NT2/D1 (cell line): ENCODE measurements at regions not wholly inside any gene's neighbourhood (a gene's known extent, or its start where the extent isn't known, plus 50 kb on each side); places are given as distances from the start of the nearest gene placed in this dataset.

Experiments used
- DNase-seq: peaks from one replicate; pipeline ENCODE4 v3.0.0-alpha.2; 2011; ENCODE audit warnings: low read depth, low spot score
- H3K27me3 ChIP-seq: 2 replicates; pipeline ENCODE4 v1.6.0; 2011; ENCODE audit warnings: mild to moderate bottlenecking; ENCODE audit not compliant: insufficient read length, insufficient read depth
- H3K36me3 ChIP-seq: 2 replicates; pipeline ENCODE4 v1.6.1; 2011; ENCODE audit warnings: mild to moderate bottlenecking, low read length, mixed read lengths; ENCODE audit not compliant: insufficient read depth, insufficient read length
- H3K4me1 ChIP-seq: 2 replicates; pipeline ENCODE4 v1.5.1; 2011; ENCODE audit not compliant: insufficient read depth, insufficient read length
- H3K4me3 ChIP-seq: 2 replicates; pipeline ENCODE4 v1.5.1; 2011; ENCODE audit warnings: low read depth; ENCODE audit not compliant: insufficient read length
- H3K9ac ChIP-seq: 2 replicates; pipeline ENCODE4 v1.6.0; 2011; ENCODE audit warnings: low read depth; ENCODE audit not compliant: insufficient read length
- H3K9me3 ChIP-seq: 2 replicates; pipeline ENCODE4 v1.5.1; 2011; ENCODE audit warnings: mild to moderate bottlenecking, low read length; ENCODE audit not compliant: insufficient read depth
- SUZ12 ChIP-seq: IDR thresholded peaks from 2 replicates; pipeline ENCODE4 v1.6.1; 2011; ENCODE audit not compliant: insufficient read length, insufficient read depth; ENCODE audit errors: extremely low read depth
- YY1 ChIP-seq: IDR thresholded peaks from 2 replicates; pipeline ENCODE4 v1.6.1; 2011; ENCODE audit not compliant: insufficient read length, insufficient read depth
- ZNF274 ChIP-seq: IDR thresholded peaks from 2 replicates; pipeline ENCODE4 v1.6.1; 2011; ENCODE audit warnings: mild to moderate bottlenecking, low read depth, low read length

DNA sequence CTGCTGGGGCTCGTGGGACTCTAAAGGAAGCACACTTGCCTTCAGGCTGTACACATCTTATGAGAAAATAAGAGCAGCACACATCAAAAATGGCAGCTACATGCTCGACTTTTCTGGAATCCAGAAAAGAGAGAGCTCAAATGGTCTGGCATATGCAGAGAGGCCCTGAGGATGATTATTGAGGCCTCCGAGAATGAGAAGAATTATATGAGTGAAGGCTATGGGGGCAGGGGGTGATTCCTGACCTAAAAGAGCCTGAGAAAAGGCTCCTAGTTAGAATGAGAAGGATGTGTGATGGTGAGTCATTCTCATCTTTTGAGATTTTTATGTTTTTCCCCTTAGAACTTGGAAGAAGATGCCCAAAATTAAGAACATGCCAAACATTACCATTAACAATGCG is 97.1 kb downstream of the HSPH1 start:
- Histone ChIP-seq H3K4me1 (no peaks in the 10 kb centered on the region), H3K4me3 (no peak overlapping the region), H3K27me3 (no peaks in the 10 kb centered on the region), H3K9me3 (no peaks in the 10 kb centered on the region), H3K36me3 (no peaks in the 10 kb centered on the region), H3K9ac (no peak overlapping the region)
- no peak for DNase-seq
- TF ChIP-seq SUZ12 (no peak), ZNF274 (no peak), YY1 (no peak)

DNA sequence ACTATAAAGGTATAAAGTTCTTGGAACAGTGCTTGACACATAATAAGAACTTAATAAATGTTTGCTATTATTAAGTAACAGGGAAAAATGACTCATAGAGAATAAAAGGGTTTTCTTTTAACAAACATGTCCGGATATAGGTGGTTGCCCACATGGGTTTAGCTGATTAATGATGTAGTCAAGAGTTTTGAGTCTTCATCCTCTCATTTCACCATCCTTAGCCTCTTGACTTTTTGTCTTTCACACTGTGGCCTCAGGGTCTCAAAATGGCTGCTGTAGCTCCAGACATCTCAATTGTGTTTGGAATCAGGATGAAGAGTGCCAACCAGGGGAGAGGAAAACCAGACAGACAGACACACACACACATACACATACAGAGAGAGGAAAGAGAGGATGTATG is 97.9 kb downstream of the HSPH1 start:
- Histone ChIP-seq H3K27me3 (no peaks in the 10 kb centered on the region), H3K36me3 (no peaks in the 10 kb centered on the region), H3K4me3 (no peak overlapping the region), H3K4me1 (no peaks in the 10 kb centered on the region), H3K9ac (no peak overlapping the region), H3K9me3 (no peaks in the 10 kb centered on the region)
- DNase-seq = no peak
- TF ChIP-seq ZNF274 (no peak), SUZ12 (no peak), YY1 (no peak)

DNA sequence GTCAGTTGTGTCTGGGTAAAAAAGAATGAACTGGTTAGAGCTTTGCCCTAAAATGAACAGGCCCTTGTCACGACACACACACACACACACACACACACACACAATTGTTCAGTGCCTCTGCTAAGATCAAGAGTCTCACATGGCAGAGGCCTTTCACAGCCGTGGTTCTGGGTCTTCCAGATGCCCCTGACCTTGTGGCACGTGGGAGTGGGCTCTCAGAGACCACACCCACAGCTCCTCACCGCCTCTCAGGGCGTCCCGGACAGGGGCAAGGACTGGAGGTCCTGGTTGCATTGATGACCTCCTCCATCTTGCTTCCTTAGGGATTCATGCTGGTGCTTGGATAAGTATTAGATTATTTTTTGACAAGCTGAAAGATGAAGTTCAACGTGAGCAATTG is 101.0 kb downstream of the HSPH1 start:
- no peak overlapping the region for H3K4me3 ChIP-seq
- TF ChIP-seq SUZ12 (no peak), YY1 (no peak), ZNF274 (no peak)

GRCh38 chr13:31060220-31060619 is 101.5 kb downstream of the HSPH1 start:
- DNase-seq = no peak
- Histone ChIP-seq H3K36me3 (no peaks in the 10 kb centered on the region), H3K27me3 (no peaks in the 10 kb centered on the region), H3K4me1 (no peaks in the 10 kb centered on the region), H3K4me3 (no peak overlapping the region), H3K9me3 (no peaks in the 10 kb centered on the region), H3K9ac (no peak overlapping the region)
- TF ChIP-seq YY1 = no peak
- TF ChIP-seq ZNF274 = no peak
- TF ChIP-seq SUZ12 = no peak

More for the DNA sequence above, 101.0 kb downstream of the HSPH1 start:
- Histone ChIP-seq H3K36me3 (no peaks in the 10 kb centered on the region), H3K9ac (no peak overlapping the region), H3K27me3 (no peaks in the 10 kb centered on the region), H3K9me3 (no peaks in the 10 kb centered on the region), H3K4me1 (no peaks in the 10 kb centered on the region)
- no peak for DNase-seq

DNA sequence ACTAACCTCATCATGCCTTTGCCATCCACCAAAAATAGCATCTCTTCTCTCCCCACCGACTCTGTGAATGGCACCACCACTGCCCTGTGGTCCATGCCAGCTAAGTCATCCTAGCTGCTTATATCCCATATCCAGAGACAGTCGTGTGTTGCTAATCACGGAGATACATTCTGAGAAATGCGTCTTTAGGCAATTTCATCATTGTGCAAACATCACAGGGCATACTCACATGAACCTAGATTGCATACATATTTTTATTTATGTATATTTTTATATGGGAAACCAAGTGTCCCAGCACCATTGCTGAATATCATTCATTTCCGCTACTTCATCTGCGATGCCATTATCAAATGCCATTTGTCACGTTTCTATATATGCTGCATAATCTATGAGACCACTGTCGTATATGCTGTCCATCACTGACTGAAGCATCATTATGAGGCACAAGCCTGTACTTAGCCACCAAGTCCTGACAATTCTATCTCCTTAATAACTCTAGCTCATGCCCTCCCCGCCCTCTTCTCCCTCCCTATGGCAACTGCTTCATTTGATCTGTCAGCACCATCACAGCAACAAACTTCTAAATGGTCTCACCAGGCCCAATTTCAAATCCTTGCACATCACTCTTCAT is 104.2 kb downstream of the HSPH1 start:
- TF ChIP-seq ZNF274 = no peak
- TF ChIP-seq YY1 = no peak
- TF ChIP-seq SUZ12 = no peak
- Histone ChIP-seq H3K36me3 (no peaks in the 10 kb centered on the region), H3K9ac (no peak overlapping the region), H3K4me1 (no peaks in the 10 kb centered on the region), H3K27me3 (no peaks in the 10 kb centered on the region), H3K4me3 (no peak overlapping the region), H3K9me3 (no peaks in the 10 kb centered on the region)
- no peak for DNase-seq

- H3K27me3 ChIP-seq = no peaks in the 10 kb centered on the region
- H3K4me3 ChIP-seq = no peak overlapping the region
- no peak overlapping the region for H3K9ac ChIP-seq
- H3K4me1 ChIP-seq = no peaks in the 10 kb centered on the region
- no peaks in the 10 kb centered on the region for H3K9me3 ChIP-seq
- TF ChIP-seq YY1 = no peak
- DNase-seq = no peak
- H3K36me3 ChIP-seq = no peaks in the 10 kb centered on the region
Observed at GRCh38 chr13:31056644-31057271, 104.9 kb downstream of the HSPH1 start.

DNA sequence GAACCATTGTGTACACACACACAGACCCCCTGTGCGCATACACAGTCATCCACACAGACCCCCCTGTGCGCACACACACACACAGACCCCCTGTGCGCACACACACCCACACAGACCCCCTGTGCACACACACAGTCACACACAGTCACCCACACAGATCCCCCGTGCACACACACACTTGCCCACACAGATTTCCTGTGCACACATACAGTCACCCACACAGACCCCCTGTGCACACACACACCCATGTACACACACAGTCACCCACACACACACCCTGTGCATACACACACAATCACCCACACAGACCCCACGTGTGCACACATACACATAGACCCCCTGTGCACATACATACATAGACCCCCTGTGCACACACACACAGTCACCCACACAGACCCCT is 106.1 kb downstream of the HSPH1 start:
- no peak for DNase-seq
- Histone ChIP-seq H3K4me3 (no peak overlapping the region), H3K4me1 (no peaks in the 10 kb centered on the region), H3K36me3 (no peaks in the 10 kb centered on the region), H3K9ac (no peak overlapping the region), H3K9me3 (no peaks in the 10 kb centered on the region), H3K27me3 (no peaks in the 10 kb centered on the region)
- TF ChIP-seq SUZ12 (no peak), ZNF274 (no peak), YY1 (no peak)
